ENCODE measurements at regions not wholly inside any gene's neighbourhood (a gene's known extent, or its start where the extent isn't known, plus 50 kb on each side); places are given as distances from the start of the nearest gene placed in this dataset.
"Not testable (repeated sequence)": the region's sequence is repeated elsewhere in the genome, so short reads cannot be mapped to it uniquely, and the experiment has no call there.

- DNase-seq, result no peak
These were observed 297.2 kb downstream of the ADGRD1 start for GRCh38 chr12:131250951-131251315.

- DNase-seq, result no peak
These were observed 297.8 kb downstream of the ADGRD1 start for GRCh38 chr12:131251336-131252101.

GRCh38 chr12:131253376-131254026, 299.8 kb downstream of the ADGRD1 start:
- no peak for DNase-seq

GRCh38 chr12:131254374-131254773, 300.7 kb downstream of the ADGRD1 start:
- no peak for DNase-seq

- DNase-seq, result no peak
These were observed 304.7 kb downstream of the ADGRD1 start for GRCh38 chr12:131258398-131258797.

GRCh38 chr12:131260251-131260905, 306.7 kb downstream of the ADGRD1 start:
- DNase-seq, result no peak

- DNase-seq, result no peak
These were observed 307.2 kb downstream of the ADGRD1 start for GRCh38 chr12:131260954-131261353.

- DNase-seq, result no peak
These were observed 308.2 kb downstream of the ADGRD1 start for GRCh38 chr12:131261906-131262305.

- no peak for DNase-seq
These were observed 309.9 kb downstream of the ADGRD1 start for GRCh38 chr12:131263626-131264025.

- no peak for DNase-seq
These were observed 310.9 kb downstream of the ADGRD1 start for GRCh38 chr12:131264635-131265034.

GRCh38 chr12:131266591-131267467, 313.1 kb downstream of the ADGRD1 start:
- no peak for DNase-seq

GRCh38 chr12:131267576-131267975, 313.9 kb downstream of the ADGRD1 start:
- no peak for DNase-seq

GRCh38 chr12:131268123-131268522, 314.4 kb downstream of the ADGRD1 start:
- DNase-seq, result peak; percentile 6

GRCh38 chr12:131268571-131268970, 314.9 kb downstream of the ADGRD1 start:
- not testable (repeated sequence) for DNase-seq

GRCh38 chr12:131269551-131269950, 315.8 kb downstream of the ADGRD1 start:
- no peak for DNase-seq

- not testable (repeated sequence) for DNase-seq
These were observed 316.3 kb downstream of the ADGRD1 start for GRCh38 chr12:131269977-131270376.

- no peak for DNase-seq
These were observed 318.0 kb downstream of the ADGRD1 start for GRCh38 chr12:131271724-131272123.

- DNase-seq, result not testable (repeated sequence)
These were observed 318.6 kb downstream of the ADGRD1 start for GRCh38 chr12:131272283-131272814.

GRCh38 chr12:131273291-131273845, 319.7 kb downstream of the ADGRD1 start:
- no peak for DNase-seq

- DNase-seq, result no peak
These were observed 320.4 kb downstream of the ADGRD1 start for GRCh38 chr12:131274061-131274460.

- DNase-seq, result no peak
These were observed 321.2 kb downstream of the ADGRD1 start for GRCh38 chr12:131274906-131275305.

- DNase-seq, result no peak
These were observed 322.1 kb downstream of the ADGRD1 start for GRCh38 chr12:131275824-131276223.

Measured in fibroblast of skin of back (primary cell).